ENCODE measurements at regions not wholly inside any gene's neighbourhood (a gene's known extent, or its start where the extent isn't known, plus 50 kb on each side); places are given as distances from the start of the nearest gene placed in this dataset.

DNA sequence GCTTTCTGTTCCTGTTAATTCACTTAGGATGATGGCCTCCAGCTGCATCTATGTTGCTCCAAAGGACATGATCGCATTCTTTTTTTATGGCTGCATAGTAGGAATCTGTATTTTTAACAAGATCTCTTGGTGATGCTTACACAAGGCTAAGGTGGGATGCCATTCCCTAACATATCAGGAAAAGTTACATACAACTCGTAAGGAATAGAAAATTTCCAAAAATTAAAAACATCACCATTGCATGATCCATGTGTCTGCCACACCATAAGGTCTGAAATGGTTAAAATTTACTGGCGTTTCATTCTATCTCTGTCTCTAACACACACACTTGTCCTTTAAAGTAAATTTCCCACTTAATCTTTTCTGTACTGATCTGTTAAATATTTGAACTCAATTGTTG lies 608.4 kb downstream of the PRELID2 start:
- no peaks in the 10 kb centered on the region for H3K9me3 Mint-ChIP-seq (ENCODE audit: unreplicated experiment)

DNA sequence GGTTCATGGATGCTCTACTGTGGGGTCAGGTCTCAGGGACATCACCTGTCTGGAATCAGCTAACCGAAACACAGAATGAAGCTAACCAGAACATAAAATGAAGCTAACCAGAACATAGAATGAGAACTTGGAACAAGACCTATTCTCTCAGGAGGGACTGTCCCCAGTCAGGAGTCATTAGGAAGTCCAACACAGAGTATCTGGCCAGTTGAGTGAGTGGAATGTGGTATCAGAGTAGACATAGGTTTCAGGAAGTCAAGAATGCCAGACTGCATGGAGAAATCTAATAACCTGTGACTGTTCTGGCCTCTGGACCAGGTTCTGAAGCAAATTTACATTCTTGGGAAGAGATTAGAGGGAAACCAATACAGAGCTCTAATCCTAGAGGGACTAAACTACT lies 609.6 kb downstream of the PRELID2 start:
- TF ChIP-seq, protein P1, sequence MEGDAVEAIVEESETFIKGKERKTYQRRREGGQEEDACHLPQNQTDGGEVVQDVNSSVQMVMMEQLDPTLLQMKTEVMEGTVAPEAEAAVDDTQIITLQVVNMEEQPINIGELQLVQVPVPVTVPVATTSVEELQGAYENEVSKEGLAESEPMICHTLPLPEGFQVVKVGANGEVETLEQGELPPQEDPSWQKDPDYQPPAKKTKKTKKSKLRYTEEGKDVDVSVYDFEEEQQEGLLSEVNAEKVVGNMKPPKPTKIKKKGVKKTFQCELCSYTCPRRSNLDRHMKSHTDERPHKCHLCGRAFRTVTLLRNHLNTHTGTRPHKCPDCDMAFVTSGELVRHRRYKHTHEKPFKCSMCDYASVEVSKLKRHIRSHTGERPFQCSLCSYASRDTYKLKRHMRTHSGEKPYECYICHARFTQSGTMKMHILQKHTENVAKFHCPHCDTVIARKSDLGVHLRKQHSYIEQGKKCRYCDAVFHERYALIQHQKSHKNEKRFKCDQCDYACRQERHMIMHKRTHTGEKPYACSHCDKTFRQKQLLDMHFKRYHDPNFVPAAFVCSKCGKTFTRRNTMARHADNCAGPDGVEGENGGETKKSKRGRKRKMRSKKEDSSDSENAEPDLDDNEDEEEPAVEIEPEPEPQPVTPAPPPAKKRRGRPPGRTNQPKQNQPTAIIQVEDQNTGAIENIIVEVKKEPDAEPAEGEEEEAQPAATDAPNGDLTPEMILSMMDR (IDR thresholded peaks at IDR 0.05; ENCODE audit: unreplicated experiment), result no peak
- Mint-ChIP-seq H3K4me1 (ENCODE audit: unreplicated experiment) (no peaks in the 10 kb centered on the region), H3K9me3 (ENCODE audit: unreplicated experiment) (no peaks in the 10 kb centered on the region), H3K27ac (ENCODE audit: unreplicated experiment) (no peak overlapping the region), H3K36me3 (ENCODE audit: low read depth, unreplicated experiment) (no peaks in the 10 kb centered on the region), H3K27me3 (ENCODE audit: unreplicated experiment) (no peaks in the 10 kb centered on the region), H3K4me3 (ENCODE audit: unreplicated experiment) (no peak overlapping the region)
- no peak for DNase-seq (ENCODE audit: low spot score)

More for the DNA sequence above, 608.4 kb downstream of the PRELID2 start:
- DNase-seq (ENCODE audit: low spot score), result no peak
- no peak overlapping the region for H3K4me3 Mint-ChIP-seq (ENCODE audit: unreplicated experiment)
- no peaks in the 10 kb centered on the region for H3K27me3 Mint-ChIP-seq (ENCODE audit: unreplicated experiment)
- H3K27ac Mint-ChIP-seq (ENCODE audit: unreplicated experiment), result no peak overlapping the region
- TF ChIP-seq, protein P1 (IDR thresholded peaks at IDR 0.05; ENCODE audit: unreplicated experiment), result no peak
- H3K36me3 Mint-ChIP-seq (ENCODE audit: low read depth, unreplicated experiment), result no peaks in the 10 kb centered on the region
- no peaks in the 10 kb centered on the region for H3K4me1 Mint-ChIP-seq (ENCODE audit: unreplicated experiment)

DNA sequence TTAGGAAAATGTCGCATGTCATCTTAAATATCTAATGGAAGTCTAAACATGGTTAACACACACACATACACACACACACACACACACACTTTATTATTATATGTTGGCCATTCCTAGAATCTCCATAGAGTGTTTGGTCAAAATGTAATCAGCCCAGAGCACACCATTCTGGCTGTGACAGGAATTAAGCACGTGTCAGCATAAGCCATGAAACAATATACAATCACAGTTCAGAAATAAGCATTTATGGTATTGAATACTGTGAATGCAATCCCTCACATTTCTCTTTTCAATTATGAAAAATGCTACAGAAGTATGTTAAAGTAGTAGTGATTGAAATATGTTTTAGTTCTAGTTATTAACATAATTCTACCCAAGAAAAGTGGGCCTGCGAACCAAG lies 611.6 kb downstream of the PRELID2 start:
- no peak for DNase-seq (ENCODE audit: low spot score)
- Mint-ChIP-seq H3K9me3 (ENCODE audit: unreplicated experiment) (no peaks in the 10 kb centered on the region), H3K36me3 (ENCODE audit: low read depth, unreplicated experiment) (no peaks in the 10 kb centered on the region), H3K4me3 (ENCODE audit: unreplicated experiment) (no peak overlapping the region), H3K27me3 (ENCODE audit: unreplicated experiment) (no peaks in the 10 kb centered on the region), H3K27ac (ENCODE audit: unreplicated experiment) (no peak overlapping the region), H3K4me1 (ENCODE audit: unreplicated experiment) (no peaks in the 10 kb centered on the region)
- TF ChIP-seq, protein P1 (IDR thresholded peaks at IDR 0.05; ENCODE audit: unreplicated experiment), result no peak

DNA sequence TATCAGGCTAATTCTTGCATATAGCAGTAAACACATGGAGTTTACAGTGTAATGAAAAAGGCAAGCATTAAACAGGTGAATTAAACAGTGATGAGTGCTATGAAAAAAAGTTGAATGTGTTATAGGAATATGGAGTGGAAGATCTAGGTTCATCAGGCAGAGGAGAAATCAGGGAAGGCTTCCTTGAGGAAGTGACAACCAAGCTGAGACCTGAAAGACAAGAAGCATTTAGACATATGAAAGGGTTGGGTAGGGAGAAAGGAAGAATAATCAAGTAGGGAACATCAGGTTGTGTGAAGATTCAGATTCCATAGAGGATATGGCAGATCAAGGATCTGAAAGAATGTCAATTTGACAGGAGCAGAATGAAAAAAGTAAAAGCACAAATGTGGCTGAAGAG lies 612.5 kb downstream of the PRELID2 start:
- Mint-ChIP-seq H3K36me3 (ENCODE audit: low read depth, unreplicated experiment) (no peaks in the 10 kb centered on the region), H3K4me3 (ENCODE audit: unreplicated experiment) (no peak overlapping the region), H3K9me3 (ENCODE audit: unreplicated experiment) (no peaks in the 10 kb centered on the region), H3K27me3 (ENCODE audit: unreplicated experiment) (no peaks in the 10 kb centered on the region), H3K4me1 (ENCODE audit: unreplicated experiment) (no peaks in the 10 kb centered on the region), H3K27ac (ENCODE audit: unreplicated experiment) (no peak overlapping the region)
- no peak for DNase-seq (ENCODE audit: low spot score)
- TF ChIP-seq, protein P1 (IDR thresholded peaks at IDR 0.05; ENCODE audit: unreplicated experiment), result no peak

DNA sequence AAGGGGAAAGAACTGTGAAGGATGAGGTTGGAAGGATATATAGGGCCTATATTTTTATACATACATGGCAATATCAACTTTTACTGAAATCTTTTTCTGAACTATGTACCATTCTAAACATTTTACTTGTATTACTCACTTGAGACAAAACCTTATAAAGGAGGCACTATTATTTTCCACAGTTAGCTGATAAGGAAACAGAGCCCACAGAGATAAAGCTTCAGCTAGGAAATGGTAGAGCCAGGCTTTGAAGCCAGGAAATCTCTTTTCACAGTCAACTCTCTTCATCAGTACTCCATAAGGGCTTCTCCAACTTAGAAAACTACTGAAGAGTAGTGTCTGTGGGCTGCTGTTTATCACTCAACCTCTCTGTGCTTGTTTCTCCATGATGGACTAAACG lies 613.7 kb downstream of the PRELID2 start:
- Mint-ChIP-seq H3K36me3 (ENCODE audit: low read depth, unreplicated experiment) (no peaks in the 10 kb centered on the region), H3K4me1 (ENCODE audit: unreplicated experiment) (no peaks in the 10 kb centered on the region), H3K27me3 (ENCODE audit: unreplicated experiment) (no peaks in the 10 kb centered on the region), H3K4me3 (ENCODE audit: unreplicated experiment) (no peak overlapping the region), H3K27ac (ENCODE audit: unreplicated experiment) (no peak overlapping the region), H3K9me3 (ENCODE audit: unreplicated experiment) (no peaks in the 10 kb centered on the region)
- TF ChIP-seq, protein P1 (IDR thresholded peaks at IDR 0.05; ENCODE audit: unreplicated experiment), result no peak
- DNase-seq (ENCODE audit: low spot score), result no peak
